NCI-H774 (cell line): ENCODE measurements at regions not wholly inside any gene's neighbourhood (a gene's known extent, or its start where the extent isn't known, plus 50 kb on each side); places are given as distances from the start of the nearest gene placed in this dataset.
A peak's percentile ranks its signal among the peaks of the same experiment; 100 is the strongest.
"Not testable (repeated sequence)": the region's sequence is repeated elsewhere in the genome, so short reads cannot be mapped to it uniquely, and the experiment has no call there.

Source experiments
- DNase-seq: peaks from one replicate; lab custom pipeline; 2025; lab: John Stamatoyannopoulos, UW

DNA sequence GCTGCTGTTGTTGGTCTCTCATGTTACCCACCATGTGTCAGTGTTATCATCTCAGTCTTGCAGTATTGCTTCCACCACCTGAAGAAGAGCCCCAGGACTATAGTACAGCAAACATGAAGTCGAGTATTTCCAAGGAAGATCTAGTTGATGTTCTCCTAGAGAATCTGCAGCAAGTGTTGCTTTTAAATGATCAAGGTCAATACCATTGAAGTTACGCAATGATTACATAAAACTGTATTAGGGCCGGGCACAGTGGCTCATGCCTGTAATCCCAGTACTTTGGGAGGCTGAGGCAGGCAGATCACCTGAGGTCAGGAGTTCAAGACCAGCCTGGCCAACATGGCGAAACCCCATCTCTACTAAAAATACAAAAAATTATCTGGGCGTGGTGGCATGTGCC lies 173.9 kb downstream of the TJP1 start:
- DNase-seq, result not testable (repeated sequence)

DNA sequence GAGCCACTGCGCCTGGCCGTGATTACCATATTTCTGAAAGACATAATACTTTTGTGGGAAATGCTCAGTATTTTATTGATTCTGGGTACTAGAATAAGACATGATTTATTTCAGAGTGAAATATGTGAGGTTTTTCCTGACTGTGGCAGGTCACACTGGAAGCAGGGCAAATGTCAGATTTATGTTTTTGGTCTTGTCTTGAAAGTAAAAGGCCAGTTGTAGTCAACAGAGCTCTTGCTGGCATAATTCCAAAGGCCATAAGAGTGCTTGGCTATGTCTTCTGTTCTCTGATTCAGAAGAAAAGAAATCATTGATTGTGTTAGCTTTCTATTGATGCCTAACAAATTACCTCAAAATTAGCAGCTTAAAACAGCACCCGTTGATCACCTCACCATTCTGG lies 176.4 kb downstream of the TJP1 start:
- no peak for DNase-seq

DNA sequence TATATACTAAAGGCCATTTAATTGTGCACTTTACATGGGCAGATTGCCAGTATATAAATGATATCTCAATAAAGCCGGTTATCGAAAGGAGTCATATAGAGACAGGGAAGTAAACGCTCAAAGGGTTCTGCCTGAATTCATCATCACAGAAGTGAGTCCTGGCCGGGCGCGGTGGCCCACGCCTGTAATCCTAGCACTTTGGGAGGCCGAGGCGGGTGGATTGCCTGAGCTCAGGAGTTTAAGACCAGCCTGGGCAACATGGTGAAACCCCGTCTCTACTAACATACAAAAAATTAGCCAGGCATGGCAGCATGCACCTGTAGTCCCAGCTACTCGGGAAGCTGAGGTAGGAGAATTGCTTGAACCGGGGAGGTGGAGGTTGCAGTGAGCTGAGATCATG lies 177.9 kb downstream of the TJP1 start:
- not testable (repeated sequence) for DNase-seq

DNA sequence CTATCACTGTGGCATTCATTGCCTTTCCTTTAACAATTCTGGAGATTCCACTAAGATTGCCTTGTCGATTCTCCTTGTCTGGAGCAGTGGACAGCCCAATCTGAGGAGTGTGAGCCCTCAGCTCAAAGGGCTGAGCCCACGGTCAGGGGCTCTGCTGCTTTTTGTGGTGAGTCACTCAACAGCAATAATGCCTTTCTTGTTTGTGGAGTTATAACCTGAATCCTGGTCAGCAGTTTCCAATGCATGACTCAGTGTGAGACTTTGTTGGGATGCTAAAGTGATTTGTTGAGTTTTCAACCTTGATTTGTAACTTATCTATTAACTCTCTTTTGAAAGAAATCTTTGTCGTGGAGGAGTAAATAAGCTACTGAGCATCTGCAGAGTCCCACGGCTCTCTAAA lies 183.5 kb downstream of the TJP1 start:
- no peak for DNase-seq

DNA sequence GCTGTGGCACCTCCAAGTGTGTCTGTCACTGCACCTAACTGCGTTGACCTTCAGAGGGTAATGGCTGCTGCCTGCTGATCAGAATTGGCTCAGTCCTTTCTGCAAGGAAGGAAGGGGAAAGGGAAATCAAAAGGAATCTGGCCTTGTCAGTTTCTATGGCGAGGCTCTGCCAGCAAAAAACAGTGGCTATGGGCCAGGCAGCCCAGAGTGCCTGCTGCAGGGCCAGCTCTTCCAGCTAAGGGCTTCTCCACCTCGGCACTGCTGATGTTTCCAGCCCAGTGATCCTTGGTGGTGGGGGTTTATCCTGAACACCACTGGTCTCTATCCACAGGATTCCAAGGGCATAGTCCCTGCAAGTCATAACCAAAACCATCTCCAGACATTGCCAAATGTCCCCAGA lies 184.3 kb downstream of the TJP1 start:
- no peak for DNase-seq

DNA sequence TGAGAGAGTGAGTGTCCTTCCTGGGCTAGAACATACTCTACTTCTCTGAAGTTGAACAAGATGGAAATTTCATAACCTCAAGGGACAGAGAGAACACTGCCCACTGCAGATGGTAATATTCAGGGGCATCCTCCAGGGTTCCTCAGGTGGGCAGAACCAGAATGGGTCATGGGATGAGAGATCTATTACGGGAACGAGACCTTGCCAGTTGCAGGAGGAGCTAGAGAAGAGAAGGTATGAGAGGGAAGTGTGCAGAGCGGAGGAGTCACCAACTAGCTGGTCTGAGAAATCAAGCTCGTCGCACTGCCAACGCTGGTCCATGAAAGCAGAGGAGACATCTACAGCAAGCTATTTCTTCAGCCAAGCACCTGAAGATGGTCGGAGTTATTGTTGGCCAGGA lies 184.7 kb downstream of the TJP1 start:
- DNase-seq, result no peak

DNA sequence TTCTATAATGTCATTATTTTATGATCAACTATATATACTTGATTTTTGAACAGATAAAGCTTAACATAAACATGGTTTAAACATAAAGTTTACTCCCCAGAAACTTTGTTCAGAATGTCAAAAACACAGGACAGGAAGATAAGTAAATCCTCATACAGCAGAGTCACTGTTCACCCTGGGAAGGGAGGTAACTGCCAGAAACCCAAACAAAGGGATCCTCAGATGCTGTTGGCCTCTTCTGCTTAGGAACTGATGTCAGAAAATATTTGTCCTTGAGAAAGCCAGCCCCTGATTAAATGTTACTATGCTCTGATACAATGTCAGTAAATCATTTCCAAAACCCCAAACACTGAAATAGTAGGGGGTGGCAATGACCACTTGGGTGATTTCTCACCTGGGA lies 185.3 kb downstream of the TJP1 start:
- DNase-seq, result no peak

DNA sequence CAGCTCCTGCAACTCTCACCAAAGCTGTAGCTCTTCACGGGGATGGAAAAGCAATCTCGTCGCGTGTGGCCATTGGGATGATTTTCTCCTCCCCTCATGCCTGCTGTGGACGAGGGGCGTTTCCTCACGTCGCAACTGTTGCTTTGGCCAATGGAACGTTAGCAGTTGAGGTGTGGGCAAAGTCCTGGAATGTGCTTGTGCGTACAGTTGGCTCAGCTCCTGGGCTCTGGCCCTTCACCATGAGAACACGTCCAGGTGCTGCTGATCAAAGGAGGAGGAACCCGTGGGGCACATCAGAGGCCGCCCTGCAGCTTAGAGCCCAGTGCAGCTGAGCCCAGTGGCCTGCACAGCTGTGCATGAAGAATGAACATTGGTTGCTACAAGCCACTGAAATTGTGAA lies 186.1 kb downstream of the TJP1 start:
- no peak for DNase-seq

DNA sequence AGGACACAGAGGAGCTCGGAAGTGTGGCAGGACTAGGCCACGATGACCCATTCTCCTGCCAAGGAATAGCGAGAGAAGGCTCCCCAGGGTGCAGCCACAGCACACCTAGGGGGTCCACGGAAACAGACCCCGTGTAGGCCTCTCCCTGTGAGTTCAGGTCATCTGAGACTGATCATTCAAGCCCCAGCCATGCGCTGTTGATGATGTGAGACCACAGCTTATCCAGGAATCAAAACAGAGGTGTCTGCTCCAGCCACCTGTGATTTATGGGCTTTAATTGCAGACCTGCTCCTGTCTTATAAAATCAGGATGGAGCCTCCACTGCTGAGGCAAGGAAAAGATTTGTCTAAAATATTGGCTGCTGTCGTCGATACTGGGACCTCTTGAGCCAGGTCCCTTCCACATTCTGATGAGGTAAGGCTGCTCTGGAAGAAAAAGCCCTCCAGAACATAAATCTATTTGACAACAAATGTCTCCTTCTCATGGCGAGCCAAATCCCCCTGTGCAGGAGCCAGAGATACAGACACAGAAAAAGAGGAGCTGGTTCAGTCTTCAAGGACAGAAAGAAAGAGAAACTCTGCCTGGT lies 186.7 kb downstream of the TJP1 start:
- DNase-seq, result no peak

DNA sequence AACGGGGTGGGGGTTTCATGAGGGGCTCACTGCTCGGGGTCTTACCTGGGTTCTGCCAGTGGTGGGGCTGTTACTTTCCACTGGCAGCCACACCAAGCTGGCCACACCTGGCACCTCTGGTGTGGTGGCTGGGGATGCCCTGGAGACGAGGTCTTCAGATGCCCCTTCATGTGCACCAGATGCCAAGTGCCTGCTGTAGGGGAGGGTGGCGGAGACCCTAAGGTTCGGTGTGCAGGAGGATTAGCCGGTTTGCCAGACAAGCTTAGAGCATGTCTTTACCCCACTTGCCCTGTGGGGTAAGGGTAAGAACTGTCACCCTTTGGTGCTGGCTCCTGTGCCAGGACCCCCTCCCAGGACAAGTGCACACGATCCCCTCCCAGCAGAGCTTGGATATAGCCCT lies 188.3 kb downstream of the TJP1 start:
- DNase-seq, result no peak

DNA sequence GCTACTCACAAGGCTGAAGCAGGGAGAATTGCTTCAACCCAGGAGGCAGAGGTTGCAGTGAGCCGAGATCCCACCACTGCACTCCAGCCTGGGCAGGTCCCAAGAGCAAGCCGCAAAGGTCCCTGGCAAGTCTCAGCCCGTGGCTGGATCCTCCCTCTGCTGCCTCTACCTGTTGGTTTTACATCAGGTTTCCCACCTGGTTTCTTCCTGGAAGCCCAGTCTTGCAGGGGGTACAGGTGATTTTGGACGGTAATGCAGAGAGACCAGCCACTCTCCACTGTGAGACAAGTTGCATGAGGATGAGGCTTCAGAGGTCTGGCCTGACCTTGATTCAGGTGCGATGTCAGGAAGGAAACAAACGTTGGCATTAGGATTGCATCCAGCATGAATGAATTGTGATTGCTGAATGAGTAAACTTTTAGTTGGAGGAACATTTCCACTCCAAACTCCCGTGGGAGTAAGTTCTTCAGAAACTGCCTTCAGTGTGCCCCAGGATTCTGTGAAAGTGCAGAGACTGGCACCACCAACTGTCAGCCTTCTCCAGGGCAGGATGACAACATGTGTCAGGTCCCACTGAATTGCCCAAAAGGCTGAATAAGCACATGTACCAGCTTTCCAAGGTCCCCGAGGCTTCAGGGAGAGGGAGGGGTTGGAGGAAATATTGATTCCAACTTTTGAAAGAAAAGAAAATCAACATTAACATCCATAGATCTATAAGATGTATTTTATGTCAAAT lies 189.4 kb downstream of the TJP1 start:
- DNase-seq, result no peak

DNA sequence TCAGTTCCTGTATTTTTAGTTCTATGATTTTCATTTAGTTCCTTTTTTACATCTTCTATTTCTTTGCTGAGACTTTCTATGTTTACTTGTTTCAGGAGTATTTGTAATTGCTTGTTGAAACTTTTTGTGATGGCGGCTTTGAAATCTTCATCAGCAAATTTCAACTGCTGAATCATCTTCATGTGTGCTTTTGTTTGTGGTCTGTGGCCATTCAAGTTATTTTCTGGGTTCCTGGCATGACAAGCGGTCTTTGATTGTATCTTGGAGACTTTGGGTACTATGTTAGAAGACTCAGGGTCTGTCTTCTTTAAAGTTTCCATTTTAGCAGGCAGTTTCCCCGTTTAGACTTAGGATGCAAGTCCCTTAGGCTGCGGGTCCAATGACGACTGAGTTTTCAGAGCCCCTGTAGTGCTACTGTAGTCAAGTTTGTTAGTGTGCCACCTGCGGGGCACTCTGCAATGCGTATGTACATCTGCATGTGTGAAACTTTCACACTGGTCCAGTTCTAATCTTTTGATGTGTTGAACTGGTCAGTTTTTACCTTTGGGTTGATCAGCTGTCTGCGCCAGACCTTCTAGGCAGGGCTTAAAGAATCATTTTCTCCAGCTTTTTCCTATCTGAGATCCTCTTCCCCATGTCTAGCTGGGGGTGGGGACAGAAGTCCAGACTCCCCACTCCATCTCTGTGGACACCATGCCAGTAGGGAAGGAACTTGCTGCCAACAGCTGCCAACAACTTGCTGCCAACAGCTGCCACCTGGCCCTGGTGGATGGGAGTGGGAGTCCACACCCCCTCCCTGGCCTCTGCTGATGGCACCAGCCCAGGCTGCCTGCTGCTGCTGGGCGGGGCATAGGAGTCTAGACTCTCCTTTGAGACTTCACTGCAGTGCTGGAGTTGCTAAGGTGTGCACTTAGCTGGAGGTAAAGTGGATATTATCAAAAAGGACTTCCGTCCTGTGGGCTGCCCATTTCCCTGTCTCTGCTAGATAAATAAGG lies 190.9 kb downstream of the TJP1 start:
- peak; percentile 10 for DNase-seq

DNA sequence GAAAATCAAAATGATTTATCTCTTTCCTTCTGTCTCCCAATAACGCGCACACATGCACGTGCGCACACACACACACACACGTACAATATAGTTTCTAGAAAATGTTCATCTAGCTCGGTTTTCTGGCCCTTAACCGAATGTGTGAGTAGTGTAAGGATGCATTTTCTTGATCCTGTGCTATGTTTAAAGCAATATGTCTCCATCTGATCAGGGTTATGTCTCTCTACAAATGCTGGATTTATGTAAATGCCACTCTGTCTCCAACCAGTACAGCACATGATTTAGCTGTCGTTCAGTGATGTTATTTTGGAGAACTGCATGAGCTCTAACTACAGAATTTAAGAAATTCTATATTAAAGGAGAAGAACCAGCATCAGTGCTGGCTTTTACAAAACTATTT lies 198.0 kb downstream of the TJP1 start:
- DNase-seq, result no peak

DNA sequence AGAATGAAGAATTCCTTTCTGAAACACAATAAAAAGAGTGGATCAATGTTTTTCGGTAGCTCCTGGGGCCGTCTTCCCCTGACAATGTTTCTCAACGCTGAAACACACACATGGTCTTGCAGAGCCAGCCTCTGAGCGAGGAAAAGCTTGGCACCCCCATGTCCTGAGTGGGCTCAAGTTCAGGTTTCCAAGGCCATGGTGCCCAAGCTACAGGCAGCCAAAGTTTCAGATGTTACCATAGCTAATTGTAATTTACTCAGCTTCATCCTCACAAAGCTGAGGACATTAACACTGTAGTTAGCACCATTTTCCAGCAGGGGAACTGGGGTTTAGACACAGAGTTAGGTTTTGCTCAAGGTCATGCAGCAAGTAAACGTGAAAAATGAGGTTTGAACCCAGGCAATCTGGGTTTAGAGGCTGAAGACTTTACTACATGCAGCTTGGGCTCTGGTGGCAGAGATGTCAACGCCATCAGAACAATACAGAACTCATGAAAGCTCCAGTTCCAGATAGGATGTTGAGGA lies 199.1 kb downstream of the TJP1 start:
- no peak for DNase-seq

DNA sequence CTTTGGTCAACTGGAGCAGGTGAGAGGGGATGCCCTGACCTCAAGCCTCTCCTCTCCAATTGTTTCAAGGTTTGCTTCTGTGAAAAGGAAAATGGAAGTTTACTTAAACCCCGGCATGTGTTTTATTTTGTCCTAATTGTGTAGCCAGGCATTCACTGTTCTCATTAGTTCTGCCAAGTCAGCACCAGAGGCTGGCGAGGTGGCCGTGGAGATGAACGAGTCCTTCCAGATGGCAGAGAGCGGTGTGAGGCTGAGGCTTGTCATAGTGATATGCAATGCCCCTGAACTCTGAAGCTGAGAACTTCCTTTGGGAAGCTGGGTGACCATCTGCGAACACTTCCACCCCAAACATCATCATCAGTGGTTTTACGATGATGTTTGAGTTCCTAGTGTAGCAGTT lies 199.6 kb downstream of the TJP1 start:
- DNase-seq, result no peak

DNA sequence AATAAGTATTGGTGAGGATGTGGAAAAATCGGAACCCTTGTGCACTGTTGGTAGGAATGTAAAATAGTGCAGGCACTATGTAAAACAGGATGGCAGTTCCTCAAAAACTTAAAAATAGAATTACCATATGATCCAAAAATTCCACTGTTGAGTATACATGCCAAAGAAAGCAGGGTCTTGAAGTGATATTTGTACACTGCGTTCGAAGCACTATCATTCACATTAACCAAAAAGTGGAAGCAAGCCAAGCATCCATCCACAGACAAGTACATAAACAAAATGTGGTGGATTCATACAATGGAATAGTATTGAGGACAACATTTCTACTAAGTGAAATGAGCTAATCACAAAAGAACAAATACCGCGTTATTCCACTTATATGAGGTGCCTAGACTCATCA lies 200.7 kb downstream of the TJP1 start:
- no peak for DNase-seq

DNA sequence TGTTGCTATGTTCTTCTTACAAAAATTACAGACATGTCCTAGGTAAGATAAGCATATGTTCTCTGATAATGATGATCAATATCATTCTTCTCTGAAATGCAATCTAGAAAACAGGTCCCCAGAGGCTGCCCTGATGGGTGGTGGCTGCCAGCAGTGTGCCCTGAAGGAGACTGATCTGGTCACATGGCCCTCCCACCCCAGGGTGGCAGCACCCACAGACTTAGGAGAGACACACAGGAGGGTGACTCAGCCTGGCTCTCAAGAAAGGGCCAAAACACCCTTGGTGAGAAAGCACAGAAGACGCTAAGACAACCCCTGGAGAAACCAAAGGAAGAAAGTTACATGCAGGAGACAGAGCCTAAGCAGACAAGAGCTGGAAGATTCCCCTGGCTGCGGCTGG lies 203.7 kb downstream of the TJP1 start:
- DNase-seq, result no peak

DNA sequence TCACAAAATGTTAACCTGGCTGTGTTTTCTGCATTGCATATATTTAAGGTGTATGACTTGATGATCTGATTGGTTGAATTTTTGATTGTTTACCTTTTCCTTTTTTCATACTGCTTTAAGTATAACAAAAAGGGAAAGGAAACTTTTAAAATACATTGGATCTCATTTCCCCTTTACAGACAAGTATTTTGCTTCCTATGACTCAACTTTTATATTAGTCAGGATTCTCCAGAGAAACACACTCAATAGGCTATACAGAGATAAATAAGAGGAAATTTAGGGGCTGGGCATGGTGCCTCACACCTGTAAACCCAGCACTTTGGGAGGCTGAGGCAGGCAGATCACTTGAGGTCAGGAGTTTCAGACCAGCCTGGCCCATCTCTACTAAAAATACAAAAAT lies 205.8 kb downstream of the TJP1 start:
- DNase-seq, result no peak

DNA sequence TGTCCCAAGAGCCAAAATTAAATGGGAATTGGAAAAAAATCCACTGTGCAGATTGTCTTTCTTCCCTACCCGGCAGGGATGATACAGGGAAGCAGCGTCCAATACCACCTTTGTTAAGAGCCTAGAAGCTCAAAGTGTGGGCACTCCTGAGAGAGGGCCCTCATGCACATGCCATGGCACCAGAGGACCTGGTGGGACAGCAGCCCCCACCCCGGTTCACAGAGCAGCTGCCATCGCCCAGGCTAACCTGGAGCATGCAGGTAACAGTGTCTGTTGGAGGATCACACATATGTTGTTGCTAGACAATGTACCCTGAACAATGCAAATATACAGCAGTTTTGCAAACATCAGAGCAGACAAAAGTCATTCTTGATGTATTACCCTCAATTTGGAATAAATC lies 206.5 kb downstream of the TJP1 start:
- no peak for DNase-seq

DNA sequence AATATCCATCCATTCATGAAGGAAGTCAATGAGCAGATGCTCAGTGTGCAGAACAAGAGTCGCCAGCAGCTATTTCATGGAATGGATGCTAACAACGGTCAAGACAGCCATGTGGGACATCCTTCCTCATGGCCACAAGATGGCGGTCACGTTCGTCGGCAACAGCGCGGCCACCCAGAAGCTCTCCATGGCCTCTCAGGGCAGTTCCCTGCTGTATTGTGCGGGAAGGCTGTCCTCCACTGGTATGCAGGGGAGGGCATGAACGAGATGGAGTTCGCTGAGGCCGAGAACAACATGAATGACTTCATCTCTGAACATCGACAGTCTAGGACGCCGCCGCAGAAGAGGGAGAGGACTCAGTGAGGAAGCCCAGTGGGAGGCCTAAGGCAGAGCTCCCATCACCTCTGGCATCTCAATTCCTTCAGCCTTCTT lies 208.3 kb downstream of the TJP1 start:
- peak; percentile 14 for DNase-seq

DNA sequence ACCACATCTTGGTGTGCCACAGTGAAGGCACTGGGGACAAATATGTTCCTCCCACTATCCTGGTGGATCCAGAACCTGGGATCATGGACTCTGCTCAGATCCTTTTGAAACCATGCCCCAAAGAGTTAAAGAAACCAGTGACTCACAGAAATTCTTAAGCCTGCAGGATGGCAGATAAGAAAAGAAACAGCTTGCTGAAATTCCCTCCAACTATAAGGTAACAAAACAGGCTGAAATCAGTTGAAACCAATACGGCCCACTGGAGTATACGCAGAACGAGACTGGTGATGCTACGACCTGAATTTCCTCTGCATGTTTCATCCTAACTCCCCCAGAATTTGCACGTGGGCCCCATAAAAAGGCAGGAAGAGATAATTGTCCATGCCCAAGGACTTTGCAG lies 209.6 kb downstream of the TJP1 start:
- no peak for DNase-seq

DNA sequence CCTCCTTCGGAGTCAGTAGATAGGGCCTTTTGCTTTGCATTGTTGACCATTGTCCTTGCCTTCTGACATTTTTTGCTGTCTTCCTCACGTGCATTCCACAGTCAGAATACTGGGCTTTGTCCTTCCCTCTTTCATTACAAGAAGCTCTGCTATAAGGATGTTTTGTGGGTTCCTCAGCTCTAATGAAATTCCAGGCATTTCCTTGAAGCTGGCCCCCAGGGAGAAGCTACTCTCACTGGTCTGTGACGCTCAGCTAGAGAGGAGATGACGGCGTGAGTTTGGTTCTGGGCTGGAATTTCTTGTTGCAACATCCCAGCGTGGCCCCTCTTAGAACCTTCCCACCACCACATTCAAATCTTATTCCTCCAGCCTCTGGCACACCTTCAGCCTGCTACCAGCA lies 210.2 kb downstream of the TJP1 start:
- no peak for DNase-seq

DNA sequence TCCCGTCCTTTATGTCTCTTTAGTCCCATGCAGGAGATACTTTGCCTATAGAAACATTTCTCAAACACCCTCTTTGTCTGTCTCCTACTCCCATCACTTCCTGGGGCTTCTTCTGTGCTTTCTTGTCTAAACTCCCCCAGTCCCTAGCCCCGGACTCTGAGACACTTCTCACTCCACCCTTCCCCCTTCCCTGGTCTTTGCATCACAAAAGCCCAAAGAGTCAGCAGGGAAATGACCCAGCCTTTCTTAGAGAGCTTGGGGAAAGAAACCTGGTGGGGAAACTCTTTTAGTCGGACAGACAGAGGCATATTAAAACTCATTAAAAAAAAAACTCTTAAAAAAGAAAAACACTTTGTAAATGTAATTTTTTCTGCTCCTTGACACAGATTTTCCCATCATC lies 211.2 kb downstream of the TJP1 start:
- no peak for DNase-seq
